IMR-90 (cell line): ENCODE measurements at regions not wholly inside any gene's neighbourhood (a gene's known extent, or its start where the extent isn't known, plus 50 kb on each side); places are given as distances from the start of the nearest gene placed in this dataset.
A peak's percentile ranks its signal among the peaks of the same experiment; 100 is the strongest.

Experiments
- ATAC-seq: fragments of 200-7000 bp; cut with Tn5 transposase; 2 replicates; pipeline ENCODE4 v1.9.1; 2020; ENCODE audit warnings: low read depth, mild to moderate bottlenecking, moderate library complexity
- BruUV-seq: library from RNA; stranded (reverse); fragments of 400-500 nt; replicated peaks from 2 replicates; lab custom pipeline; 2021; lab: Mats Ljungman, UMichigan
- CTCF ChIA-PET: fragments of 300-600 bp; formaldehyde crosslinking; extraction: SDS; loops from one replicate; lab custom pipeline; 2021; ENCODE audit warnings: antibody characterized with exemption; lab: Yijun Ruan, JAX
- POLR2A ChIA-PET: fragments of 300-600 bp; sonication (Branson Sonifier 250); formaldehyde crosslinking; loops from one replicate; lab custom pipeline; 2022; ENCODE audit warnings: antibody characterized with exemption; ENCODE audit not compliant: unreplicated experiment; lab: Charles Lee
- DNase-seq: peaks from one replicate; pipeline ENCODE4 v3.0.0; 2013
- H2AFZ ChIP-seq: replicated peaks from 2 replicates; pipeline ENCODE3; 2013; ENCODE audit warnings: low read length, mild to moderate bottlenecking; ENCODE audit not compliant: poor library complexity
- H2AK5ac ChIP-seq: 2 replicates; pipeline ENCODE4 v1.6.1; 2013; ENCODE audit warnings: low read depth, low read length, inconsistent platforms
- H2AK9ac ChIP-seq: replicated peaks from 2 replicates; pipeline ENCODE3; 2013; ENCODE audit warnings: mild to moderate bottlenecking, low read depth, low read length, moderate library complexity; ENCODE audit not compliant: poor library complexity
- H2BK120ac ChIP-seq: 2 replicates; pipeline ENCODE4 v1.6.1; 2013; ENCODE audit warnings: low read depth, low read length, inconsistent platforms
- H2BK15ac ChIP-seq: 3 replicates; pipeline ENCODE4 v1.6.1; 2013; ENCODE audit warnings: low read depth, low read length, inconsistent platforms
- H2BK20ac ChIP-seq: 2 replicates; pipeline ENCODE4 v1.6.1; 2013; ENCODE audit warnings: low read depth, mild to moderate bottlenecking, inconsistent platforms, low read length, moderate library complexity
- H2BK5ac ChIP-seq: 2 replicates; pipeline ENCODE4 v1.6.1; 2013; ENCODE audit warnings: mild to moderate bottlenecking, low read depth, low read length, inconsistent platforms; ENCODE audit not compliant: poor library complexity, severe bottlenecking
- H3K14ac ChIP-seq: replicated peaks from 2 replicates; pipeline ENCODE4 v1.6.1; 2013; ENCODE audit warnings: low read depth, low read length, inconsistent platforms
- H3K18ac ChIP-seq: 2 replicates; pipeline ENCODE4 v1.6.1; 2013; ENCODE audit warnings: low read depth, low read length, control low read depth
- H3K23ac ChIP-seq: 2 replicates; pipeline ENCODE4 v1.6.1; 2013; ENCODE audit warnings: low read depth, low read length, inconsistent platforms
- H3K27ac ChIP-seq: 2 replicates; pipeline ENCODE4 v1.5.1; 2013; ENCODE audit warnings: mild to moderate bottlenecking, control low read depth, low read length; ENCODE audit not compliant: insufficient read depth
- H3K27me3 ChIP-seq: 2 replicates; pipeline ENCODE4 v1.6.1; 2013; ENCODE audit warnings: low read length; ENCODE audit not compliant: control insufficient read depth, insufficient read depth
- H3K36me3 ChIP-seq: 2 replicates; pipeline ENCODE4 v1.6.1; 2013; ENCODE audit warnings: low read length, mixed read lengths; ENCODE audit not compliant: control insufficient read depth, insufficient read depth
- H3K4ac ChIP-seq: 2 replicates; pipeline ENCODE4 v1.6.1; 2013; ENCODE audit warnings: low read depth, low read length, inconsistent platforms
- H3K4me1 ChIP-seq: 2 replicates; pipeline ENCODE4 v1.6.1; 2013; ENCODE audit warnings: low read length, mixed read lengths; ENCODE audit not compliant: control insufficient read depth, insufficient read depth
- H3K4me2 ChIP-seq: 2 replicates; pipeline ENCODE4 v1.6.1; 2013; ENCODE audit warnings: low read depth, mild to moderate bottlenecking, control low read depth, low read length, moderate library complexity
- H3K4me3 ChIP-seq: 2 replicates; pipeline ENCODE4 v1.5.1; 2013; ENCODE audit warnings: low read depth, mild to moderate bottlenecking, control low read depth, low read length, moderate library complexity; ENCODE audit not compliant: insufficient read depth
- H3K56ac ChIP-seq: 2 replicates; pipeline ENCODE4 v1.6.1; 2013; ENCODE audit warnings: low read length, inconsistent platforms; ENCODE audit not compliant: insufficient read depth; ENCODE audit errors: extremely low read depth
- H3K79me1 ChIP-seq, 2 experiments: 2 replicates each; pipeline ENCODE4 v1.6.1; 2013; ENCODE audit warnings: low read length in 2 of 2, inconsistent platforms in 1 of 2, low read depth in 1 of 2
- H3K9ac ChIP-seq: 2 replicates; pipeline ENCODE4 v1.6.1; 2013; ENCODE audit warnings: low read depth, low read length, control low read depth
- H3K9me1 ChIP-seq: 2 replicates; pipeline ENCODE4 v1.6.1; 2013; ENCODE audit warnings: low read length, inconsistent platforms; ENCODE audit not compliant: insufficient read depth
- H3K9me3 ChIP-seq: 2 replicates; pipeline ENCODE4 v1.6.1; 2013; ENCODE audit warnings: low read length; ENCODE audit not compliant: control insufficient read depth, insufficient read depth
- H4K20me1 ChIP-seq: 2 replicates; pipeline ENCODE4 v1.6.1; 2013; ENCODE audit warnings: low read length, inconsistent platforms; ENCODE audit not compliant: insufficient read depth
- H4K5ac ChIP-seq: 2 replicates; pipeline ENCODE4 v1.6.1; 2013; ENCODE audit warnings: mild to moderate bottlenecking, low read depth, low read length, control low read depth
- H4K8ac ChIP-seq, 2 experiments: 2 replicates each; pipeline ENCODE4 v1.6.1; 2013; ENCODE audit warnings: low read depth in 2 of 2, low read length in 2 of 2, control low read depth in 1 of 2, inconsistent platforms in 1 of 2
- H4K91ac ChIP-seq: 2 replicates; pipeline ENCODE4 v1.6.1; 2013; ENCODE audit warnings: low read depth, low read length, inconsistent platforms; ENCODE audit not compliant: insufficient read depth
- CEBPB ChIP-seq: IDR thresholded peaks from 2 replicates; pipeline ENCODE4 v1.6.1; 2012; ENCODE audit warnings: low read depth, low read length, improper control_type of control experiment
- ELK1 ChIP-seq: fragments of 150-350 bp; IDR thresholded peaks from 2 replicates; pipeline ENCODE4 v1.6.1; 2016; ENCODE audit warnings: low read depth, mild to moderate bottlenecking, low read length, moderate library complexity, borderline replicate concordance
- FOS ChIP-seq: fragments of 150-350 bp; IDR thresholded peaks from 2 replicates; pipeline ENCODE4 v1.6.1; 2016; ENCODE audit warnings: low read depth, low read length
- MAFK ChIP-seq: IDR thresholded peaks from 2 replicates; pipeline ENCODE4 v1.6.1; 2012; ENCODE audit warnings: low read depth, low read length, improper control_type of control experiment
- MAZ ChIP-seq: IDR thresholded peaks from 2 replicates; pipeline ENCODE4 v1.6.1; 2012; ENCODE audit warnings: low read depth, mild to moderate bottlenecking, low read length, improper control_type of control experiment, moderate library complexity, borderline replicate concordance
- MXI1 ChIP-seq: IDR thresholded peaks from 2 replicates; pipeline ENCODE4 v1.6.1; 2012; ENCODE audit warnings: low read depth, mild to moderate bottlenecking, low read length, moderate library complexity, borderline replicate concordance
- NFE2L2 ChIP-seq: fragments of 150-350 bp; IDR thresholded peaks from 2 replicates; pipeline ENCODE4 v1.6.1; 2016; ENCODE audit warnings: low read depth, mild to moderate bottlenecking, low read length
- POLR2A ChIP-seq: IDR thresholded peaks from 2 replicates; pipeline ENCODE4 v1.6.1; 2012; ENCODE audit warnings: mild to moderate bottlenecking, low read depth, low read length
- RAD21 ChIP-seq: IDR thresholded peaks from 2 replicates; pipeline ENCODE4 v1.6.1; 2012; ENCODE audit warnings: low read length, improper control_type of control experiment
- RCOR1 ChIP-seq: IDR thresholded peaks from 2 replicates; pipeline ENCODE4 v1.6.1; 2012; ENCODE audit warnings: mild to moderate bottlenecking, low read length, improper control_type of control experiment; ENCODE audit not compliant: insufficient replicate concordance
- SMC3 ChIP-seq: fragments of 150-350 bp; IDR thresholded peaks from 2 replicates; pipeline ENCODE4 v1.6.1; 2016; ENCODE audit warnings: low read depth, mild to moderate bottlenecking, antibody characterized with exemption, low read length, moderate library complexity
- USF2 ChIP-seq: fragments of 150-350 bp; IDR thresholded peaks from 2 replicates; pipeline ENCODE4 v1.6.1; 2017; ENCODE audit warnings: mild to moderate bottlenecking, antibody characterized with exemption, low read length, low read depth
- WGBS, 2 experiments: methylation state at CpG; one replicate each; pipeline versions ENCODE4 v1.1.5 to v1.1.7; 2013; ENCODE audit warnings: missing lambda C conversion rate in 2 of 2; ENCODE audit not compliant: insufficient read length in 1 of 2; ENCODE audit errors: extremely low coverage in 2 of 2; 5-methylcytosine and 5-hydroxymethylcytosine counted together
- dilution Hi-C: fragments of 300-500 bp; cut with HindIII; formaldehyde crosslinking; loops from one replicate; pipeline ENCODE4 v1.14.3; 2018; ENCODE audit warnings: low sequenced_read_pairs; ENCODE audit not compliant: unreplicated experiment
- in situ Hi-C: fragments of 300-500 bp; cut with MboI; formaldehyde crosslinking; loops from 3 replicates; pipeline ENCODE4 v1.14.3; 2019; ENCODE audit warnings: low sequenced_read_pairs, inconsistent platforms, mixed read lengths
- intact Hi-C: fragments of 100-400 bp; cut with micrococcal nuclease; formaldehyde crosslinking; loops from 2 replicates; pipeline ENCODE4 v1.10.0; 2022
- TF ChIP-seq, protein P1 (sequence below): conservative IDR thresholded peaks from 2 replicates; pipeline ENCODE4 v1.5.1; 2012; ENCODE audit warnings: mild to moderate bottlenecking, low read depth, low read length, improper control_type of control experiment

DNA sequence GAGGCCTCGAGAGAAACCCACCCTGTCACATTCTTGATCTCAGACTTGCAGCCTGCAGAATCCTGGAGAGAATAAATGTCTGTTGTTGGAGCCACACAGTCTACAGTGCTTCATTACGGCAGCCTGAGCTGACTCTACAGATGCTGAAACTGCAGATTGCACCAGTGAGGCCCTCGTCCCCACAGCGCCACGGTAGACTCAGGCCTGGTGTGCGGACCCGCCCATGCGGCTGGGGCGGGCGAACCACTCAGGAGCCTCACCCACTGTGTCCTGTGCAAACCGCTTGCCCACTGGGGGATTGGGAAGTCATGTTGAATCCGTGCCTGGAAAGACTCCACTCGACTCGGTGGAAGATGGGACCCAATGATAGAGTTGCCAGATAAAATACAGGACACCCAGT lies 125.2 kb upstream of the COPS8 start:
- no peak overlapping the region for H3K9ac ChIP-seq
- no peak overlapping the region for H2BK120ac ChIP-seq
- H3K4me1 ChIP-seq, result no peaks in the 10 kb centered on the region
- H2AFZ ChIP-seq, result peak overlapping the region; percentile 43
- in situ Hi-C loops, result no loop called here
- no TSS peak for BruUV-seq
- H3K36me3 ChIP-seq, result no peaks in the 10 kb centered on the region
- H3K79me1 ChIP-seq, result no peaks in the 10 kb centered on the region
- H3K4ac ChIP-seq, result no peak overlapping the region
- H3K9me1 ChIP-seq, result no peaks in the 10 kb centered on the region
- H3K18ac ChIP-seq, result no peak overlapping the region
- CTCF ChIA-PET, result no interaction called here
- no peak overlapping the region for H4K5ac ChIP-seq
- H3K27me3 ChIP-seq, result peaks cover 11% of the 10 kb centered on the region
- WGBS, 2 experiments, result 40% methylated on average over 1 of the region's 14 CpGs; no CpG with 5 or more reads in 1 of the 2 experiments
- DNase-seq (no peak), ATAC-seq (no peak)
- H3K56ac ChIP-seq, result no peak overlapping the region
- H4K8ac ChIP-seq, result no peak overlapping the region
- POLR2A ChIA-PET, result no interaction called here
- H4K20me1 ChIP-seq, result no peaks in the 10 kb centered on the region
- intact Hi-C loops, result no loop called here
- no peak overlapping the region for H3K23ac ChIP-seq
- dilution Hi-C loops, result no loop called here
- no peak overlapping the region for H3K27ac ChIP-seq
- no peak overlapping the region for H3K4me3 ChIP-seq
- no peak overlapping the region for H4K91ac ChIP-seq
- H2AK5ac ChIP-seq, result no peak overlapping the region
- H3K4me2 ChIP-seq, result no peak overlapping the region
- H2BK20ac ChIP-seq, result no peak overlapping the region
- H2BK5ac ChIP-seq, result no peak overlapping the region
- H2AK9ac ChIP-seq, result no peak overlapping the region
- H3K14ac ChIP-seq, result no peak overlapping the region
- TF ChIP-seq FOS (no peak), ELK1 (no peak), MXI1 (no peak), SMC3 (no peak), MAZ (no peak), MAFK (no peak), USF2 (no peak), NFE2L2 (no peak), CEBPB (no peak), RCOR1 (no peak), RAD21 (no peak), POLR2A (no peak)
- TF ChIP-seq, protein P1, sequence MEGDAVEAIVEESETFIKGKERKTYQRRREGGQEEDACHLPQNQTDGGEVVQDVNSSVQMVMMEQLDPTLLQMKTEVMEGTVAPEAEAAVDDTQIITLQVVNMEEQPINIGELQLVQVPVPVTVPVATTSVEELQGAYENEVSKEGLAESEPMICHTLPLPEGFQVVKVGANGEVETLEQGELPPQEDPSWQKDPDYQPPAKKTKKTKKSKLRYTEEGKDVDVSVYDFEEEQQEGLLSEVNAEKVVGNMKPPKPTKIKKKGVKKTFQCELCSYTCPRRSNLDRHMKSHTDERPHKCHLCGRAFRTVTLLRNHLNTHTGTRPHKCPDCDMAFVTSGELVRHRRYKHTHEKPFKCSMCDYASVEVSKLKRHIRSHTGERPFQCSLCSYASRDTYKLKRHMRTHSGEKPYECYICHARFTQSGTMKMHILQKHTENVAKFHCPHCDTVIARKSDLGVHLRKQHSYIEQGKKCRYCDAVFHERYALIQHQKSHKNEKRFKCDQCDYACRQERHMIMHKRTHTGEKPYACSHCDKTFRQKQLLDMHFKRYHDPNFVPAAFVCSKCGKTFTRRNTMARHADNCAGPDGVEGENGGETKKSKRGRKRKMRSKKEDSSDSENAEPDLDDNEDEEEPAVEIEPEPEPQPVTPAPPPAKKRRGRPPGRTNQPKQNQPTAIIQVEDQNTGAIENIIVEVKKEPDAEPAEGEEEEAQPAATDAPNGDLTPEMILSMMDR, result no peak
- no peak overlapping the region for H2BK15ac ChIP-seq
- no peaks in the 10 kb centered on the region for H3K9me3 ChIP-seq
